HEK293 (cell line): ENCODE measurements at regions not wholly inside any gene's neighbourhood (a gene's known extent, or its start where the extent isn't known, plus 50 kb on each side); places are given as distances from the start of the nearest gene placed in this dataset.

ENCODE experiments used
- CTCF ChIA-PET: fragments of 350-600 bp; formaldehyde crosslinking; extraction: SDS; loops from one replicate; lab custom pipeline; 2021; ENCODE audit warnings: antibody characterized with exemption; lab: Yijun Ruan, JAX
- POLR2A ChIA-PET: fragments of 300-600 bp; formaldehyde crosslinking; extraction: SDS; loops from one replicate; lab custom pipeline; 2020; ENCODE audit warnings: antibody characterized with exemption, inconsistent platforms; lab: Yijun Ruan, JAX
- H3K27ac ChIP-seq: fragments of 200-500 bp; sonication (Bioruptor generic); 2 replicates; pipeline ENCODE4 v1.5.1; 2014; ENCODE audit warnings: low read depth, low read length, control low read depth, inconsistent platforms; ENCODE audit errors: extremely low read depth
- H3K36me3 ChIP-seq, 2 experiments: fragments of 200-500 bp in 1 of 2; sonication (Bioruptor generic) in 1 of 2; 1 replicate in 1 of 2; 2 replicates in 1 of 2; pipeline ENCODE4 v1.5.1; 2014 to 2017; ENCODE audit warnings: inconsistent platforms in 2 of 2, low read length in 2 of 2; ENCODE audit not compliant: control insufficient read depth in 2 of 2, insufficient read depth in 1 of 2
- H3K4me1 ChIP-seq: fragments of 200-500 bp; sonication (Bioruptor generic); 2 replicates; pipeline ENCODE4 v1.5.1; 2014; ENCODE audit warnings: mild to moderate bottlenecking, low read length, inconsistent platforms; ENCODE audit not compliant: control insufficient read depth, insufficient read depth
- H3K4me3 ChIP-seq: 2 replicates; pipeline ENCODE4 v1.5.1; 2011; ENCODE audit warnings: low read depth, mild to moderate bottlenecking, control low read depth, low read length, moderate library complexity
- H3K9me3 ChIP-seq: fragments of 200-500 bp; sonication (Bioruptor generic); 2 replicates; pipeline ENCODE4 v1.5.1; 2014; ENCODE audit warnings: low read depth, low read length, inconsistent platforms; ENCODE audit not compliant: control insufficient read depth, insufficient read depth
- KLF16 ChIP-seq: fragments of 450-650 bp; formaldehyde crosslinking; IDR thresholded peaks from 2 replicates; pipeline ENCODE4 v1.5.1; 2017; ENCODE audit warnings: missing biosample characterization, missing genetic modification characterization
- MYNN ChIP-seq: fragments of 450-650 bp; formaldehyde crosslinking; IDR thresholded peaks from 2 replicates; pipeline ENCODE4 v1.5.1; 2016; ENCODE audit warnings: missing biosample characterization, missing genetic modification characterization, borderline replicate concordance
- REST ChIP-seq: fragments of 450-650 bp; formaldehyde crosslinking; IDR thresholded peaks from 2 replicates; pipeline ENCODE4 v1.5.1; 2016; ENCODE audit warnings: missing biosample characterization, missing genetic modification characterization
- SCRT2 ChIP-seq: fragments of 450-650 bp; formaldehyde crosslinking; IDR thresholded peaks from 2 replicates; pipeline ENCODE4 v1.5.1; 2016; ENCODE audit warnings: missing biosample characterization, missing genetic modification characterization
- ZBTB20 ChIP-seq: fragments of 450-650 bp; formaldehyde crosslinking; IDR thresholded peaks from 2 replicates; pipeline ENCODE4 v1.5.1; 2016; ENCODE audit warnings: missing biosample characterization, missing genetic modification characterization
- ZFP37 ChIP-seq: fragments of 450-650 bp; formaldehyde crosslinking; IDR thresholded peaks from 2 replicates; pipeline ENCODE4 v1.5.1; 2016; ENCODE audit warnings: missing biosample characterization, missing genetic modification characterization
- ZNF146 ChIP-seq: fragments of 450-650 bp; formaldehyde crosslinking; IDR thresholded peaks from 2 replicates; pipeline ENCODE4 v1.5.1; 2016; ENCODE audit warnings: missing biosample characterization, missing genetic modification characterization
- ZNF175 ChIP-seq: fragments of 450-650 bp; formaldehyde crosslinking; IDR thresholded peaks from 2 replicates; pipeline ENCODE4 v1.5.1; 2016; ENCODE audit warnings: missing biosample characterization, missing genetic modification characterization
- ZNF626 ChIP-seq: fragments of 450-650 bp; sonication (Bioruptor Pico); formaldehyde crosslinking; IDR thresholded peaks from 2 replicates; pipeline ENCODE4 v1.5.1; 2018; ENCODE audit warnings: missing biosample characterization, missing genetic modification characterization, inconsistent platforms
- ZNF76 ChIP-seq: fragments of 450-650 bp; formaldehyde crosslinking; IDR thresholded peaks from 2 replicates; pipeline ENCODE4; 2016; ENCODE audit warnings: low read depth, missing biosample characterization, missing genetic modification characterization, borderline replicate concordance
- ZNF791 ChIP-seq: fragments of 450-650 bp; formaldehyde crosslinking; IDR thresholded peaks from 2 replicates; pipeline ENCODE4 v1.5.1; 2016; ENCODE audit warnings: missing biosample characterization, missing genetic modification characterization
- TF ChIP-seq, protein P1 (sequence below): fragments of 450-650 bp; formaldehyde crosslinking; IDR thresholded peaks from 2 replicates; pipeline ENCODE4 v1.5.1; 2016; ENCODE audit warnings: missing biosample characterization, missing genetic modification characterization, borderline replicate concordance
- TF ChIP-seq, protein P2 (sequence below): fragments of 450-650 bp; formaldehyde crosslinking; IDR thresholded peaks from 2 replicates; pipeline ENCODE4 v1.5.1; 2017; ENCODE audit warnings: missing biosample characterization, mild to moderate bottlenecking, missing genetic modification characterization, moderate library complexity
- TF ChIP-seq, protein P3 (sequence below): fragments of 450-650 bp; formaldehyde crosslinking; IDR thresholded peaks from 2 replicates; pipeline ENCODE4 v1.5.1; 2016; ENCODE audit warnings: missing biosample characterization, missing genetic modification characterization

GRCh38 chr2:46818141-46818621 is 97.4 kb downstream of the MCFD2 start (continued):
- TF ChIP-seq, protein P1, sequence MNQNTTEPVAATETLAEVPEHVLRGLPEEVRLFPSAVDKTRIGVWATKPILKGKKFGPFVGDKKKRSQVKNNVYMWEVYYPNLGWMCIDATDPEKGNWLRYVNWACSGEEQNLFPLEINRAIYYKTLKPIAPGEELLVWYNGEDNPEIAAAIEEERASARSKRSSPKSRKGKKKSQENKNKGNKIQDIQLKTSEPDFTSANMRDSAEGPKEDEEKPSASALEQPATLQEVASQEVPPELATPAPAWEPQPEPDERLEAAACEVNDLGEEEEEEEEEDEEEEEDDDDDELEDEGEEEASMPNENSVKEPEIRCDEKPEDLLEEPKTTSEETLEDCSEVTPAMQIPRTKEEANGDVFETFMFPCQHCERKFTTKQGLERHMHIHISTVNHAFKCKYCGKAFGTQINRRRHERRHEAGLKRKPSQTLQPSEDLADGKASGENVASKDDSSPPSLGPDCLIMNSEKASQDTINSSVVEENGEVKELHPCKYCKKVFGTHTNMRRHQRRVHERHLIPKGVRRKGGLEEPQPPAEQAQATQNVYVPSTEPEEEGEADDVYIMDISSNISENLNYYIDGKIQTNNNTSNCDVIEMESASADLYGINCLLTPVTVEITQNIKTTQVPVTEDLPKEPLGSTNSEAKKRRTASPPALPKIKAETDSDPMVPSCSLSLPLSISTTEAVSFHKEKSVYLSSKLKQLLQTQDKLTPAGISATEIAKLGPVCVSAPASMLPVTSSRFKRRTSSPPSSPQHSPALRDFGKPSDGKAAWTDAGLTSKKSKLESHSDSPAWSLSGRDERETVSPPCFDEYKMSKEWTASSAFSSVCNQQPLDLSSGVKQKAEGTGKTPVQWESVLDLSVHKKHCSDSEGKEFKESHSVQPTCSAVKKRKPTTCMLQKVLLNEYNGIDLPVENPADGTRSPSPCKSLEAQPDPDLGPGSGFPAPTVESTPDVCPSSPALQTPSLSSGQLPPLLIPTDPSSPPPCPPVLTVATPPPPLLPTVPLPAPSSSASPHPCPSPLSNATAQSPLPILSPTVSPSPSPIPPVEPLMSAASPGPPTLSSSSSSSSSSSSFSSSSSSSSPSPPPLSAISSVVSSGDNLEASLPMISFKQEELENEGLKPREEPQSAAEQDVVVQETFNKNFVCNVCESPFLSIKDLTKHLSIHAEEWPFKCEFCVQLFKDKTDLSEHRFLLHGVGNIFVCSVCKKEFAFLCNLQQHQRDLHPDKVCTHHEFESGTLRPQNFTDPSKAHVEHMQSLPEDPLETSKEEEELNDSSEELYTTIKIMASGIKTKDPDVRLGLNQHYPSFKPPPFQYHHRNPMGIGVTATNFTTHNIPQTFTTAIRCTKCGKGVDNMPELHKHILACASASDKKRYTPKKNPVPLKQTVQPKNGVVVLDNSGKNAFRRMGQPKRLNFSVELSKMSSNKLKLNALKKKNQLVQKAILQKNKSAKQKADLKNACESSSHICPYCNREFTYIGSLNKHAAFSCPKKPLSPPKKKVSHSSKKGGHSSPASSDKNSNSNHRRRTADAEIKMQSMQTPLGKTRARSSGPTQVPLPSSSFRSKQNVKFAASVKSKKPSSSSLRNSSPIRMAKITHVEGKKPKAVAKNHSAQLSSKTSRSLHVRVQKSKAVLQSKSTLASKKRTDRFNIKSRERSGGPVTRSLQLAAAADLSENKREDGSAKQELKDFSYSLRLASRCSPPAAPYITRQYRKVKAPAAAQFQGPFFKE (tag by site-specific recombination) = no peak
- TF ChIP-seq ZNF76 (tag by site-specific recombination) (no peak), SCRT2 (tag by site-specific recombination) (no peak), KLF16 (tag by site-specific recombination) (no peak), ZFP37 (tag by site-specific recombination) (no peak), ZBTB20 (tag by site-specific recombination) (no peak), ZNF791 (no peak), ZNF175 (tag by site-specific recombination) (no peak), MYNN (tag by site-specific recombination) (no peak)
- TF ChIP-seq, all 188 proteins: peak for 0

GRCh38 chr2:46816846-46817726 is 98.5 kb downstream of the MCFD2 start:
- CTCF ChIA-PET = interaction anchor here (0.8 kb wide), 1 partner anchor 40 kb away, joined by 3 read pairs; no protein-coding TSS in a partner anchor
- POLR2A ChIA-PET = no interaction called here
- TF ChIP-seq REST (tag by site-specific recombination) (peak; percentile 41; the same call in 1 of the 2 replicates), ZBTB20 (tag by site-specific recombination) (no peak)

DNA sequence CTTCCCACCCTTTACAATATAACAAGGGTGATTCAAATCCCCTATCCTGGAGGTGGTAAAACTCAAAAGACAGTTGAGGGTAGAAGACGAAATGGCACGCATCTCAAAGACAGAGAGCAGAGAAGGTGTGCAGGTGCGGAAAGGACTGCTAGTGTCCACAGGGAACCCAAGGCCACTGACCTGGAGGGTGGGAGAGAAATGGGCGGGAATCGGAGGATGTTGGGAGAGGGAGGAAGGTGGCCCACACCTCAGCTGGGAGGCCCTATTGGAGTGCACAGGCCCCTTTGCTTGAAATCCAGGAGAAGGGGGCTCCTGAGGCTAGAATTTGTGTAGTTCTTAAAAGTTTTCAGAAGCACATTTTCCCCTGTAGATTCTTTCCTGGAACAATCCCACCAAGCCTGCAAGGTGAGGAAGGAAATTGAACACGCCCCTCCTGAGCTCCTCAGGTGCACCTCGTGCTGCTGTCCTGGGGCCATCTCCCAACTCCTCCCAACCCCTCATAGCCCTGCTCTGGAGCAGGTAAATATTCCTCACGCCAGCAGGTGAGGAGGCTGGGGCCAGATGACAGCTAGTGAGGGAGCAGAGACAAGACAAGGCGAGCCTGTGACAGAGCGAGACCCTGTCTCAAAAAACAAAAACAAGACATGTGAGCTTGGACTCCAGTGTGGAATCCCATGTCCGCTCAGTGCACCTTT is 99.3 kb downstream of the MCFD2 start:
- no peaks in the 10 kb centered on the region; the same call in 1 of the 2 replicates for H3K4me1 ChIP-seq
- POLR2A ChIA-PET = no interaction called here
- CTCF ChIA-PET = interaction anchor here (1.2 kb wide), 1 partner anchor 530 kb away, joined by 3 read pairs; no protein-coding TSS in a partner anchor
- H3K36me3 ChIP-seq = no peaks in the 10 kb centered on the region
- H3K4me3 ChIP-seq = no peak overlapping the region
- no peaks in the 10 kb centered on the region for H3K9me3 ChIP-seq
- no peak overlapping the region for H3K27ac ChIP-seq
- TF ChIP-seq, protein P2, sequence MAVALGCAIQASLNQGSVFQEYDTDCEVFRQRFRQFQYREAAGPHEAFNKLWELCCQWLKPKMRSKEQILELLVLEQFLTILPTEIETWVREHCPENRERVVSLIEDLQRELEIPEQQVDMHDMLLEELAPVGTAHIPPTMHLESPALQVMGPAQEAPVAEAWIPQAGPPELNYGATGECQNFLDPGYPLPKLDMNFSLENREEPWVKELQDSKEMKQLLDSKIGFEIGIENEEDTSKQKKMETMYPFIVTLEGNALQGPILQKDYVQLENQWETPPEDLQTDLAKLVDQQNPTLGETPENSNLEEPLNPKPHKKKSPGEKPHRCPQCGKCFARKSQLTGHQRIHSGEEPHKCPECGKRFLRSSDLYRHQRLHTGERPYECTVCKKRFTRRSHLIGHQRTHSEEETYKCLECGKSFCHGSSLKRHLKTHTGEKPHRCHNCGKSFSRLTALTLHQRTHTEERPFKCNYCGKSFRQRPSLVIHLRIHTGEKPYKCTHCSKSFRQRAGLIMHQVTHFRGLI = no peak
- TF ChIP-seq ZNF626 (tag by site-specific recombination) = no peak
- no peak for TF ChIP-seq ZNF146
- TF ChIP-seq, protein P3, sequence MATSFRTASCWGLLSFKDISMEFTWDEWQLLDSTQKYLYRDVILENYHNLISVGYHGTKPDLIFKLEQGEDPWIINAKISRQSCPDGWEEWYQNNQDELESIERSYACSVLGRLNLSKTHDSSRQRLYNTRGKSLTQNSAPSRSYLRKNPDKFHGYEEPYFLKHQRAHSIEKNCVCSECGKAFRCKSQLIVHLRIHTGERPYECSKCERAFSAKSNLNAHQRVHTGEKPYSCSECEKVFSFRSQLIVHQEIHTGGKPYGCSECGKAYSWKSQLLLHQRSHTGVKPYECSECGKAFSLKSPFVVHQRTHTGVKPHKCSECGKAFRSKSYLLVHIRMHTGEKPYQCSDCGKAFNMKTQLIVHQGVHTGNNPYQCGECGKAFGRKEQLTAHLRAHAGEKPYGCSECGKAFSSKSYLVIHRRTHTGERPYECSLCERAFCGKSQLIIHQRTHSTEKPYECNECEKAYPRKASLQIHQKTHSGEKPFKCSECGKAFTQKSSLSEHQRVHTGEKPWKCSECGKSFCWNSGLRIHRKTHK (tag by site-specific recombination) = no peak

More at GRCh38 chr2:46816846-46817726, 98.5 kb downstream of the MCFD2 start:
- no peaks in the 10 kb centered on the region; the same call in 1 of the 2 replicates for H3K4me1 ChIP-seq
- no peak overlapping the region for H3K27ac ChIP-seq
- H3K4me3 ChIP-seq = no peak overlapping the region
- no peaks in the 10 kb centered on the region for H3K9me3 ChIP-seq
- no peaks in the 10 kb centered on the region for H3K36me3 ChIP-seq
